ENCODE measurements at regions not wholly inside any gene's neighbourhood (a gene's known extent, or its start where the extent isn't known, plus 50 kb on each side); places are given as distances from the start of the nearest gene placed in this dataset.

DNA sequence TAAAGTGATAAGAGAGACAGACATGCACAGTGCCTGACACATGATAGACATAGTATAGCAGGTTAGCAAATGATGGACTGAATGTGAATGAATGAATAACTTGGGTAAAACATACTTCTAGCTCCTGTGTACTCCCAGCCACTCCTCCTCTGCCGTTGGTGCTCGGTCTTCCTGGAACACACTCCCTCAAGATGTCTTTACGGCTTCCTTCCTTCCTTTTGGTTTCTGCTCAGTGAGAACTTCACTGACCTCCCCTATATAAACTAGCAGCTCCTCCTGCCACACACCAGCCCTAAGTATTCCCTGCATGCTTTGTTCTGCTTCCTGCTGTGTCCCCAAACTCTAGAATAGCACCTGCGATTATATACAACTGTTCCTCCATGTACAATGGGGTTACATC, 50.2 kb downstream of the RAD54L2 start:
- TF ChIP-seq, protein P1, sequence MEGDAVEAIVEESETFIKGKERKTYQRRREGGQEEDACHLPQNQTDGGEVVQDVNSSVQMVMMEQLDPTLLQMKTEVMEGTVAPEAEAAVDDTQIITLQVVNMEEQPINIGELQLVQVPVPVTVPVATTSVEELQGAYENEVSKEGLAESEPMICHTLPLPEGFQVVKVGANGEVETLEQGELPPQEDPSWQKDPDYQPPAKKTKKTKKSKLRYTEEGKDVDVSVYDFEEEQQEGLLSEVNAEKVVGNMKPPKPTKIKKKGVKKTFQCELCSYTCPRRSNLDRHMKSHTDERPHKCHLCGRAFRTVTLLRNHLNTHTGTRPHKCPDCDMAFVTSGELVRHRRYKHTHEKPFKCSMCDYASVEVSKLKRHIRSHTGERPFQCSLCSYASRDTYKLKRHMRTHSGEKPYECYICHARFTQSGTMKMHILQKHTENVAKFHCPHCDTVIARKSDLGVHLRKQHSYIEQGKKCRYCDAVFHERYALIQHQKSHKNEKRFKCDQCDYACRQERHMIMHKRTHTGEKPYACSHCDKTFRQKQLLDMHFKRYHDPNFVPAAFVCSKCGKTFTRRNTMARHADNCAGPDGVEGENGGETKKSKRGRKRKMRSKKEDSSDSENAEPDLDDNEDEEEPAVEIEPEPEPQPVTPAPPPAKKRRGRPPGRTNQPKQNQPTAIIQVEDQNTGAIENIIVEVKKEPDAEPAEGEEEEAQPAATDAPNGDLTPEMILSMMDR (tag by site-specific recombination; IDR thresholded peaks at IDR 0.05): no peak
- TF ChIP-seq TSHZ1 (tag by site-specific recombination; IDR thresholded peaks at IDR 0.05; ENCODE audit: borderline replicate concordance) (no peak), MYNN (tag by site-specific recombination; IDR thresholded peaks at IDR 0.05; ENCODE audit: borderline replicate concordance) (no peak), TCF7L2 (IDR thresholded peaks at IDR 0.05; ENCODE audit: borderline replicate concordance, low read depth, low read length) (no peak)
- TF ChIP-seq, protein P2, sequence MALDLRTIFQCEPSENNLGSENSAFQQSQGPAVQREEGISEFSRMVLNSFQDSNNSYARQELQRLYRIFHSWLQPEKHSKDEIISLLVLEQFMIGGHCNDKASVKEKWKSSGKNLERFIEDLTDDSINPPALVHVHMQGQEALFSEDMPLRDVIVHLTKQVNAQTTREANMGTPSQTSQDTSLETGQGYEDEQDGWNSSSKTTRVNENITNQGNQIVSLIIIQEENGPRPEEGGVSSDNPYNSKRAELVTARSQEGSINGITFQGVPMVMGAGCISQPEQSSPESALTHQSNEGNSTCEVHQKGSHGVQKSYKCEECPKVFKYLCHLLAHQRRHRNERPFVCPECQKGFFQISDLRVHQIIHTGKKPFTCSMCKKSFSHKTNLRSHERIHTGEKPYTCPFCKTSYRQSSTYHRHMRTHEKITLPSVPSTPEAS (tag by site-specific recombination; IDR thresholded peaks at IDR 0.05): no peak
- TF ChIP-seq, protein P3, sequence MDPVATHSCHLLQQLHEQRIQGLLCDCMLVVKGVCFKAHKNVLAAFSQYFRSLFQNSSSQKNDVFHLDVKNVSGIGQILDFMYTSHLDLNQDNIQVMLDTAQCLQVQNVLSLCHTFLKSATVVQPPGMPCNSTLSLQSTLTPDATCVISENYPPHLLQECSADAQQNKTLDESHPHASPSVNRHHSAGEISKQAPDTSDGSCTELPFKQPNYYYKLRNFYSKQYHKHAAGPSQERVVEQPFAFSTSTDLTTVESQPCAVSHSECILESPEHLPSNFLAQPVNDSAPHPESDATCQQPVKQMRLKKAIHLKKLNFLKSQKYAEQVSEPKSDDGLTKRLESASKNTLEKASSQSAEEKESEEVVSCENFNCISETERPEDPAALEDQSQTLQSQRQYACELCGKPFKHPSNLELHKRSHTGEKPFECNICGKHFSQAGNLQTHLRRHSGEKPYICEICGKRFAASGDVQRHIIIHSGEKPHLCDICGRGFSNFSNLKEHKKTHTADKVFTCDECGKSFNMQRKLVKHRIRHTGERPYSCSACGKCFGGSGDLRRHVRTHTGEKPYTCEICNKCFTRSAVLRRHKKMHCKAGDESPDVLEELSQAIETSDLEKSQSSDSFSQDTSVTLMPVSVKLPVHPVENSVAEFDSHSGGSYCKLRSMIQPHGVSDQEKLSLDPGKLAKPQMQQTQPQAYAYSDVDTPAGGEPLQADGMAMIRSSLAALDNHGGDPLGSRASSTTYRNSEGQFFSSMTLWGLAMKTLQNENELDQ (tag by site-specific recombination; IDR thresholded peaks at IDR 0.05; ENCODE audit: low read depth): no peak
